NCI-H146 treated with DMSO at 0.1 percent for 48 hours (cell line): ENCODE measurements at regions not wholly inside any gene's neighbourhood (a gene's known extent, or its start where the extent isn't known, plus 50 kb on each side); places are given as distances from the start of the nearest gene placed in this dataset.
"Not testable (repeated sequence)": the region's sequence is repeated elsewhere in the genome, so short reads cannot be mapped to it uniquely, and the experiment has no call there.

Source experiments
- DNase-seq: peaks from one replicate; lab custom pipeline; 2025; ENCODE audit not compliant: unreplicated experiment; lab: John Stamatoyannopoulos, UW

DNA sequence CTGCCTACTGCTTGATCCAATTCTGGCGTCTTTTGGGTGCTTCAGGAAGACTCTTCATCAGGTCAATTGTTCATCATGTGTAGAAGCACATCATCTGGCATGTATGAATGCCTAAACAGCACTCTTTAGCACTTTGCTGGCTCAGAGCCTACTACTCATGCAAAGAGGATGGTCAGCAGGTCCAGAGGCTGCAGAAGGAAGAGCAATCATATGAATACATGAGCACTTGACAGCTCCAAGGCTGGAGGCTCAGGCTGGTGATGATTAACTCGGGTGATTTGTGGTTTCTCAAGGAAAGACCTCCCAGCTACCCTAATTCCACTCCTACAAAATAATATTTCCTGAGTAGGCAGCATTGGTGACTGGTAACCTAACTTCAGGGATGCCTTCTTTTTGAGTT is 103.8 kb upstream of the CXCL13 start:
- no peak for DNase-seq

DNA sequence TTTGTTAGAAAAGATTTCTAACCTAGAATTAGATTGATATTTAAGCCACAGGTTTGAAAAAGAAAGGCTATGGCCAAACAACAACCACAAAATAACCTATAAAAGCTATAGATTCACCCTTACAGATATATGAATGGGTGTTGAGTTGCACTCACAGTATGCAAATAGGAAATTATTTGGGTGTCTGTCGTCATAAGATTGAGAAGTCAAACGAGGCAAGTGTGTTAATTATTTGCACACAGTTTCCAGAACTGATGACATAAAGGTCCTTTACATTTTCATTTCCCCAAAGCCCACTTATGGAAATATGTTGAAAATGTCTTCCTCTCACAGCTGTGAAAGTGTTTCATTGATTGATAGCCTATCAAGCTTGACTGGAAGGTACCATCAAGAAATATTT is 101.2 kb upstream of the CXCL13 start:
- no peak for DNase-seq

DNA sequence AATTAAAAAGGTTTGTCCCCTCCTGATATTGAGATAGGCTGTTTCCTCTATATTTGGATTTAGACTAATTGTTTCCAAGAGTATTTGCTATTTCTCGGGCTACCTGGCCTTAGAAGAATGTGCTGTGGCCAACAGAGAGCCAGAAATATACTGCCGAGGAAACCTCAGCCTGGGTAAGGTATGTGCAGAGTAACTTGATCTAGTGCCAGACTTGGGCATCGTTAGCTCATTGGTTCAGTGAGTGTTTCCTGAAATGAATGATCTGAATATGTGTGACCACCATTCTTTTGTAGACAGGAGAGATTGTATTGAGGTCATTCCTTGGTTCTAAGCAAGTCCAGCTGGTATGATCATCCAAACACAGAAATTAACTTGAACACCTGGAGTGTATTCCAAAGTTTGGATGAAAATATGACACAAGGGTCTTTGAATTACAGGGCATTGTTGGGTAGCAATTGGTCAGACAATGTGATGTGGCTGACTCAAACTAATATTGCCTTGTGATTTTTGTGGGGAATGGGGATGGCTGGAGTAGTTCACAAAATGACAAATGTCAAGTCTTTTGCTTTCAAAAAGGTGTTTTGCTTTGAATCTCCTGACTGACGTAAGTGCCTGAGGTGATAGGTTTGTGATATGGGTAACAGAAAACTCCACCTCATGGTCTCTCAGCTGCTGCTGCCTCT is 100.2 kb upstream of the CXCL13 start:
- DNase-seq: no peak

DNA sequence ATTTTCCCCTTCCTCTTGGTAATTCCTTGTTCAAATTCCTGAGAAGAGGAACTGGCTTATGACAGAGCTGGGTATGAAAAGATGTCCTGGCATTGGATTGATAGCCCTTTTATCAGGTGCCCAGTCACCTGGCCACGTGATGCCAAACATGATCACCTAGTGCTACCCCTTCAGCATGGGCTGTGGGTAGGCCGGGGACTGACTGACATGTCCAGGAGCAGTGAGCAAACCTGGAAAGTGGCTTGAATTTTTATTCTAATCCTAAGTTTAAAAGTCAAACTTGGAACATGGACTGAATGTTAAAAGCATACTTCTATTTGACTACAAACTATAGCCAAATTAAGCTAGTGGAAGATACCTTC is 99.7 kb upstream of the CXCL13 start:
- DNase-seq: no peak

DNA sequence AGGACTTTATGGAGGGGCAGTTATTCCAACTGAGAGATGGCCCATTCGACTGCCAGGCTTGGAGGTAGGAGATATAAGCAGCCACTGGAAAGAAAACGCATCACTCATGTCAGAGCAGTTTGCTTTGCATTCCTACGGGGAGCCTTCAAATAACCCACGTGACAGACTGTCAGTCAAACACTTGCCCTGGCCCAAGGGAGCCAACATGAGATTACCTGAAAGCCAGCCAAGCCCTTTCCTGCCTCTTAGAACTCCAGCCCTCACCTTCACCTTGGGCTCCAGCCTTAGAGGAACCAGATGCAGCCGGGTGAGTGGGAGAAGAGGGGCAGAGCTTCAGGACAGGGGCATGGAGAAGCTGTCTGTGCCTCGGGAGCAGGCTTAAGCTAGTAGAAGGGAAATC is 95.3 kb upstream of the CXCL13 start:
- DNase-seq: no peak

DNA sequence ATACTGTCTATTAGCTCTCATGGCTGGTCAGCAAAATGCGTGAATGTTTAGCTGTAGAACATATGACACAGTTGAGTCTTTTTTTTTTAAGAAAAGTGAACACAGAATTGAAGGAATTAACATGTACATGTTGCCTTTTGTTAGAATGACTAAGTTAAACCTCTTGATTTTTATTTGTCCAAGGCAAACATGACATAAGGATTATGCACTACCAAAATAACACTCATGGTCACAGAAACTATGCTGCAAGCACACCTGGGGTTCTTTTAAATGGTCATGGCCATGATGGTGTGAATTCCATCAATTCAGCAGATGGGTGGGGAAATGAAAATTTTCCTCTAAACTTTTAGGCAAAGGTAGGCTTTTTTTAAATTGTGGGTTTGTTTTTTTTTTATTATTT is 80.1 kb upstream of the CXCL13 start:
- DNase-seq: no peak

DNA sequence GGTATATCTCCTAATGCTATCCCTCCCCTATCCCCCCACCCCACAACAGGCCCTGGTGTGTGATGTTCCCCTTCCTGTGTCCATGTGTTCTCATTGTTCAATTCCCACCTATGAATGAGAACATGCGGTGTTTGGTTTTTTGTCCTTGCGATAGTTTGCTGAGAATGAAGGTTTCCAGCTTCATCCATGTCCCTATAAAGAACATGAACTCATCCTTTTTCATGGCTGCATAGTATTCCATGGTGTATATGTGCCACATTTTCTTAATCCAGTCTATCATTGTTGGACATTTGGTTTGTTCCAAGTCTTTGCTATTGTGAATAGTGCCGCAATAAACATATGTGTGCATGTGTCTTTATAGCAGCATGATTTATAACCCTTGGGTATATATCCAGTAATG is 77.7 kb upstream of the CXCL13 start:
- not testable (repeated sequence) for DNase-seq

DNA sequence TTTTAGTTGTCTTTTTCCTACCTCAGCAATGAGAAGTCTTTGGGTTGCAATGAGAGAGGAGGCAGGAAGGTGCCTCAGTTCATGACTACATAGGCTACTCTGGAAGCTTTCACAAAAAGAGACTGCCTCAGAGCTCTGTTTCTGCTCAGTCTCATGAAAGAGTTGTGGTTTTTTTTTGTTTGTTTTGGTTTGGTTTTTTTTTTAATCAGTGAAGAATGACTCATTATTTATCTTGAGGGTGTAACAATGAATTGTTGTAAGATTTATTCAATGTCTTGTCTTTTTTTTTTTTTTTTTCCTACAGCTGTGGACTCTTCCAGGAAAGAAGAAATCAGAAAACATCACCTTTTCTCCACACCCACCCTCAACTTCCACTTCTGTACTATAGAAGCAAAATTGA is 67.5 kb upstream of the CXCL13 start:
- DNase-seq: no peak

DNA sequence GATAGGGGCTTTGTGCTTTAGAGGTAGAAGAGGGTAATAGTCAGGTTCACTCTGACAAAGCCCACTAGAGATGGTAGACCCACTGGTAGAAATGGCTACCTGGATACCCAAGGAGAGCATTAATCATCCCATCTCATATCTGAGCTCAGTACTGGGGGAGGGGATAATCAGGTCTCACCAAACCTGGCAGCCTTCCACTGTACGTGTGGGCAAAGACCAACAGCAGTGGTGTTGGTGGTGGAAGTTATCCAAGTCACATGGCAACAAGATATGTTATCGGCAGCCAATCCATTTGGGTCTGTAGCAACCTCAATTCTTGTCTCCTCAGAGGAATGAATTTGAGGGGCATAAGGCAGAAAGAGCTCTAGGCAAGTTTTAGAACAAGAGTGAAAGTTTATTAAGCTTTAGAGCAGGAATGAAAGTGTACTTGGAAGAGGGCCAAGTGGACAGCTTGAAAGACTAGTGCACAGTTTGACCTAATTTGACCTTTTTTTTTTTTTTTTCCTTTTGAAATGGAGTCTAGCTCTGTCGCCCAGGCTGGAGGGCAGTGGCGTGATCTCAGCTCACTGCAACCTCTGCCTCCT is 67.0 kb upstream of the CXCL13 start:
- DNase-seq: no peak
